SK-N-SH treated with all-trans-retinoic acid at 6 μM for 48 hours (cell line): ENCODE measurements at regions not wholly inside any gene's neighbourhood (a gene's known extent, or its start where the extent isn't known, plus 50 kb on each side); places are given as distances from the start of the nearest gene placed in this dataset.

Experiments
- ATAC-seq: fragments of 200-7000 bp; cut with Tn5 transposase; 3 replicates; pipeline ENCODE4 v1.9.1; 2020; ENCODE audit warnings: mild to moderate bottlenecking, moderate library complexity
- ARNTL ChIP-seq: fragments of 450-650 bp; formaldehyde crosslinking; IDR thresholded peaks from 2 replicates; pipeline ENCODE4 v1.5.0; 2020; ENCODE audit warnings: low read depth, mild to moderate bottlenecking, moderate library complexity, borderline replicate concordance
- BACH2 ChIP-seq: fragments of 250-450 bp; sonication (Bioruptor Pico); IDR thresholded peaks from 2 replicates; pipeline ENCODE4 v1.9.0; 2021; ENCODE audit warnings: mild to moderate bottlenecking, borderline replicate concordance
- CREB5 ChIP-seq: fragments of 250-450 bp; sonication (Bioruptor Pico); IDR thresholded peaks from 2 replicates; pipeline ENCODE4 v1.5.1; 2020; ENCODE audit warnings: low read depth, mild to moderate bottlenecking, moderate library complexity
- CSDC2 ChIP-seq: fragments of 250-450 bp; sonication (Bioruptor Pico); IDR thresholded peaks from 2 replicates; pipeline ENCODE4 v1.5.0; 2020; ENCODE audit warnings: mild to moderate bottlenecking, moderate library complexity
- ESRRG ChIP-seq: fragments of 250-450 bp; sonication (Bioruptor Pico); IDR thresholded peaks from 2 replicates; pipeline ENCODE4 v1.6.1; 2021; ENCODE audit warnings: mild to moderate bottlenecking
- OSR1 ChIP-seq: fragments of 250-450 bp; sonication (Bioruptor Pico); IDR thresholded peaks from 2 replicates; pipeline ENCODE4 v1.8.0; 2022; ENCODE audit warnings: moderate library complexity, mild to moderate bottlenecking, inconsistent platforms
- PATZ1 ChIP-seq: fragments of 250-450 bp; sonication (Bioruptor Pico); IDR thresholded peaks from 2 replicates; pipeline ENCODE4 v1.8.0; 2020; ENCODE audit warnings: mild to moderate bottlenecking, moderate library complexity, borderline replicate concordance
- POU6F1 ChIP-seq: fragments of 250-450 bp; sonication (Bioruptor Pico); IDR thresholded peaks from 2 replicates; pipeline ENCODE4 v1.8.0; 2021; ENCODE audit warnings: low read depth, mild to moderate bottlenecking, moderate library complexity, borderline replicate concordance
- PPARA ChIP-seq: fragments of 250-450 bp; sonication (Bioruptor Pico); IDR thresholded peaks from 2 replicates; pipeline ENCODE4 v1.5.0; 2020; ENCODE audit warnings: mild to moderate bottlenecking, borderline replicate concordance
- RARB ChIP-seq: fragments of 250-450 bp; sonication (Bioruptor Pico); IDR thresholded peaks from 2 replicates; pipeline ENCODE4 v1.8.0; 2021; ENCODE audit warnings: mild to moderate bottlenecking, moderate library complexity
- SNAI2 ChIP-seq: fragments of 250-450 bp; sonication (Bioruptor Pico); IDR thresholded peaks from 2 replicates; pipeline ENCODE4 v1.5.0; 2020; ENCODE audit warnings: mild to moderate bottlenecking, moderate library complexity
- TCF4 ChIP-seq: fragments of 250-450 bp; sonication (Bioruptor Pico); IDR thresholded peaks from 2 replicates; pipeline ENCODE4 v1.8.0; 2021; ENCODE audit warnings: mild to moderate bottlenecking, moderate library complexity, borderline replicate concordance
- ZC3H10 ChIP-seq: fragments of 250-450 bp; sonication (Bioruptor Pico); IDR thresholded peaks from 2 replicates; pipeline ENCODE4 v1.5.1; 2021; ENCODE audit warnings: mild to moderate bottlenecking, moderate library complexity
- ZFP3 ChIP-seq: fragments of 250-450 bp; sonication (Bioruptor Pico); IDR thresholded peaks from 2 replicates; pipeline ENCODE4 v1.5.0; 2020; ENCODE audit warnings: mild to moderate bottlenecking, moderate library complexity
- ZFP30 ChIP-seq: fragments of 450-650 bp; formaldehyde crosslinking; IDR thresholded peaks from 2 replicates; pipeline ENCODE4 v1.5.0; 2022; ENCODE audit warnings: mild to moderate bottlenecking, moderate library complexity
- ZNF8 ChIP-seq: fragments of 450-650 bp; formaldehyde crosslinking; IDR thresholded peaks from 2 replicates; pipeline ENCODE4 v1.5.0; 2020; ENCODE audit warnings: mild to moderate bottlenecking, moderate library complexity
- TF ChIP-seq, protein P1 (sequence below): fragments of 250-450 bp; sonication (Bioruptor Pico); IDR thresholded peaks from 2 replicates; pipeline ENCODE4 v1.5.1; 2021; ENCODE audit warnings: mild to moderate bottlenecking, moderate library complexity

- no peak for TF ChIP-seq ARNTL (CRISPR knock-in tag)
- ATAC-seq: no peak
Observed at GRCh38 chr7:28243861-28244260, 63.3 kb upstream of the JAZF1 start.

DNA sequence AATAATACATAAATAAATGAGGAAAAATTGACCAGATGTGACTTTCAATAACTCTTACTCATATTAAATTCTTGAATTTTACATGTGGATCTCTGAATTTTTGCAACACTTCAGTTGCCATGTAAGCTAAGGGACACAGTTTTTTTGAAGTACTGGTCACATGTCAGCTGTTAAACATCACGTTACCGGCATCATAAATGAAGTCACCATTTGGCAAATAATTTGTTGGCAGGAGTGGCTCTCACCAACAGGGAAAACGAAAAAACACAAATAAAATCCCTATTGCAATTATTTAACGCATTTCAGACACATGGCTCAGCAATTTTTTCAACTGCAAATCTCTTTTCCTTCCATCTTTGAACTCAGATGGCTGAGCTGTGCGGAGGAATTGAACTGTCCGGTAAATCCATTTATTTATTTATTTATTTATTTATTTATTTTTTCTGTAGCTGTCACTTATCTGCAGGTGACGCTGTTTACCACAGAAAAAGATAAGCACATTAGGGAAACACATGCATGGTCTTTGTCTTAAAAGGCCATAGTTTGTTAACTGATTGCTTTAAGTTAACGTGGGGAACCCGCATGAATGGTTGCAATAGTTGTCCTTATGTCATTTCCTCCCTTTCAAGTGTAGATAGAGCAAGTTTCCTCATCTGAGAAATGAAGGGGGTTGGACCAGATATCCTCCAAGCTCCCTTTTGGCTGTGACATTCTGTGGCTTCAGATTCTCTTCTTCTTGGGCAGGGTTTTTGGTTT, 64.7 kb upstream of the JAZF1 start:
- TF ChIP-seq ARNTL (CRISPR knock-in tag): no peak
- TF ChIP-seq, protein P1, sequence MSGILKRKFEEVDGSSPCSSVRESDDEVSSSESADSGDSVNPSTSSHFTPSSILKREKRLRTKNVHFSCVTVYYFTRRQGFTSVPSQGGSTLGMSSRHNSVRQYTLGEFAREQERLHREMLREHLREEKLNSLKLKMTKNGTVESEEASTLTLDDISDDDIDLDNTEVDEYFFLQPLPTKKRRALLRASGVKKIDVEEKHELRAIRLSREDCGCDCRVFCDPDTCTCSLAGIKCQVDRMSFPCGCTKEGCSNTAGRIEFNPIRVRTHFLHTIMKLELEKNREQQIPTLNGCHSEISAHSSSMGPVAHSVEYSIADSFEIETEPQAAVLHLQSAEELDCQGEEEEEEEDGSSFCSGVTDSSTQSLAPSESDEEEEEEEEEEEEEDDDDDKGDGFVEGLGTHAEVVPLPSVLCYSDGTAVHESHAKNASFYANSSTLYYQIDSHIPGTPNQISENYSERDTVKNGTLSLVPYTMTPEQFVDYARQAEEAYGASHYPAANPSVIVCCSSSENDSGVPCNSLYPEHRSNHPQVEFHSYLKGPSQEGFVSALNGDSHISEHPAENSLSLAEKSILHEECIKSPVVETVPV (CRISPR knock-in tag): no peak
- TF ChIP-seq TCF4 (CRISPR knock-in tag): no peak
- no peak for TF ChIP-seq OSR1
- TF ChIP-seq ZFP3 (CRISPR knock-in tag): no peak
- TF ChIP-seq PPARA (CRISPR knock-in tag): no peak
- no peak for TF ChIP-seq ESRRG
- TF ChIP-seq CREB5 (CRISPR knock-in tag): no peak
- no peak for TF ChIP-seq RARB (CRISPR knock-in tag)
- TF ChIP-seq ZFP30 (CRISPR knock-in tag): no peak
- no peak for TF ChIP-seq ZNF8 (CRISPR knock-in tag)
- TF ChIP-seq POU6F1 (CRISPR knock-in tag): no peak
- no peak for TF ChIP-seq ZC3H10 (CRISPR knock-in tag)
- no peak for TF ChIP-seq SNAI2 (CRISPR knock-in tag)
- TF ChIP-seq PATZ1: no peak
- ATAC-seq: no peak

DNA sequence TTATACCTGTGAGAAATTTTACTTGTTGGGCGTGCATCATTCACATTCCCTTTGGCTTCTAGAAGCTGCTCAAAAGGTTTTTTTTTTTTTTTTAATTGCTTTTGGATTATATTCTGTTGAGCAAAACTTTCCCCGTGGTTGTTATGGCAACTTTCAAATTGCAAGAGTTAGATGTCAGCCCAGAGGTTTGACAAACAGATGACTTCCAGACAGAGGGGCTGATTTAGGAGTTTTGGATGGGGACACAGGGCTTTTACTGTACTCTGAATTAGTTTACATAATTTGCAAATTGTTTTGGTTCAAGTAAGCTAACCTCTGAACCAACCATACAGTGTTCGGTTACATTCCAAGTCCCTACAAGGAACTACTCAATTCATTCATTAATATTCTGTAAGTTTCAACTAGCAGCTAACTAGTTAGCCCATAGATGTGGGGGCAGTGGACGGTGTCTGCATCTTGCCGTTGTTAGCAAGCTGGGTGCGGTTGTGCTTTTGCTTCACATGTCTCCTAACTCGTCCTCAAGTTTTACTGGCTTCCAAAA, 66.4 kb upstream of the JAZF1 start:
- ATAC-seq: no peak
- TF ChIP-seq CREB5 (CRISPR knock-in tag) (no peak), PATZ1 (no peak), CSDC2 (CRISPR knock-in tag) (no peak), POU6F1 (CRISPR knock-in tag) (no peak), OSR1 (no peak), BACH2 (no peak), TCF4 (CRISPR knock-in tag) (no peak)
